ENCODE measurements at regions not wholly inside any gene's neighbourhood (a gene's known extent, or its start where the extent isn't known, plus 50 kb on each side); places are given as distances from the start of the nearest gene placed in this dataset.
"Not testable (repeated sequence)": the region's sequence is repeated elsewhere in the genome, so short reads cannot be mapped to it uniquely, and the experiment has no call there.

GRCh38 chr14:105891631-105892452, 365.5 kb downstream of the TMEM121 start:
- TF ChIP-seq, protein P1, sequence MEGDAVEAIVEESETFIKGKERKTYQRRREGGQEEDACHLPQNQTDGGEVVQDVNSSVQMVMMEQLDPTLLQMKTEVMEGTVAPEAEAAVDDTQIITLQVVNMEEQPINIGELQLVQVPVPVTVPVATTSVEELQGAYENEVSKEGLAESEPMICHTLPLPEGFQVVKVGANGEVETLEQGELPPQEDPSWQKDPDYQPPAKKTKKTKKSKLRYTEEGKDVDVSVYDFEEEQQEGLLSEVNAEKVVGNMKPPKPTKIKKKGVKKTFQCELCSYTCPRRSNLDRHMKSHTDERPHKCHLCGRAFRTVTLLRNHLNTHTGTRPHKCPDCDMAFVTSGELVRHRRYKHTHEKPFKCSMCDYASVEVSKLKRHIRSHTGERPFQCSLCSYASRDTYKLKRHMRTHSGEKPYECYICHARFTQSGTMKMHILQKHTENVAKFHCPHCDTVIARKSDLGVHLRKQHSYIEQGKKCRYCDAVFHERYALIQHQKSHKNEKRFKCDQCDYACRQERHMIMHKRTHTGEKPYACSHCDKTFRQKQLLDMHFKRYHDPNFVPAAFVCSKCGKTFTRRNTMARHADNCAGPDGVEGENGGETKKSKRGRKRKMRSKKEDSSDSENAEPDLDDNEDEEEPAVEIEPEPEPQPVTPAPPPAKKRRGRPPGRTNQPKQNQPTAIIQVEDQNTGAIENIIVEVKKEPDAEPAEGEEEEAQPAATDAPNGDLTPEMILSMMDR (IDR thresholded peaks at IDR 0.05; ENCODE audit: control insufficient read depth, extremely low read depth, insufficient read depth) = no peak
- no peak for DNase-seq (ENCODE audit: low read depth)
- no peak overlapping the region for H3K4me3 ChIP-seq (ENCODE audit: low read depth, low read length)

GRCh38 chr14:105892453-105893441, 366.4 kb downstream of the TMEM121 start:
- DNase-seq (ENCODE audit: low read depth); H3K4me3 ChIP-seq (ENCODE audit: low read depth, low read length): not testable (repeated sequence)

DNA sequence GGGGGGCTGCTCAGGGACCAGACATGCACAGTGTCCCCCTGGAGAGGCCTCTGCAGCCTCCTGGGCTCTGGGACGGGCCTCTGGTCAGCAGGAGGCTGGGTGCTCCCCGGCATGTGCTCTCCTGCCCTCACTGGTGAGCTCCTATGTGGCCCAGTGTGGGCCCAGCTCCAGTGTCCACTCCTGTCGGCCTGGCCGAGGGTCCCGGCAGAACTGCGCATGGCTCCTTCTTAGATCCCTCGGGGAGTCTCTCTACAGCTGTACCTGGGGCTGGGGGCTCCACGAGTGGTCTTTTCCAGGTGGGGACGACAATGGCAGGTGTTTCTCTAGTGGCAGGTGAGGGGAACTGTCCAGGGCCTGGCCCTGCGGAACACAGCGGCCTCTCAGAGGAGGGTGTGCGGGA, 367.3 kb downstream of the TMEM121 start:
- not testable (repeated sequence) for DNase-seq (ENCODE audit: low read depth); H3K4me3 ChIP-seq (ENCODE audit: low read depth, low read length)

- TF ChIP-seq, protein P1 (IDR thresholded peaks at IDR 0.05; ENCODE audit: control insufficient read depth, extremely low read depth, insufficient read depth) = no peak
- H3K4me3 ChIP-seq (ENCODE audit: low read depth, low read length) = no peak overlapping the region
- DNase-seq (ENCODE audit: low read depth) = no peak
Measured at GRCh38 chr14:105894125-105894977, 368.0 kb downstream of the TMEM121 start.

DNA sequence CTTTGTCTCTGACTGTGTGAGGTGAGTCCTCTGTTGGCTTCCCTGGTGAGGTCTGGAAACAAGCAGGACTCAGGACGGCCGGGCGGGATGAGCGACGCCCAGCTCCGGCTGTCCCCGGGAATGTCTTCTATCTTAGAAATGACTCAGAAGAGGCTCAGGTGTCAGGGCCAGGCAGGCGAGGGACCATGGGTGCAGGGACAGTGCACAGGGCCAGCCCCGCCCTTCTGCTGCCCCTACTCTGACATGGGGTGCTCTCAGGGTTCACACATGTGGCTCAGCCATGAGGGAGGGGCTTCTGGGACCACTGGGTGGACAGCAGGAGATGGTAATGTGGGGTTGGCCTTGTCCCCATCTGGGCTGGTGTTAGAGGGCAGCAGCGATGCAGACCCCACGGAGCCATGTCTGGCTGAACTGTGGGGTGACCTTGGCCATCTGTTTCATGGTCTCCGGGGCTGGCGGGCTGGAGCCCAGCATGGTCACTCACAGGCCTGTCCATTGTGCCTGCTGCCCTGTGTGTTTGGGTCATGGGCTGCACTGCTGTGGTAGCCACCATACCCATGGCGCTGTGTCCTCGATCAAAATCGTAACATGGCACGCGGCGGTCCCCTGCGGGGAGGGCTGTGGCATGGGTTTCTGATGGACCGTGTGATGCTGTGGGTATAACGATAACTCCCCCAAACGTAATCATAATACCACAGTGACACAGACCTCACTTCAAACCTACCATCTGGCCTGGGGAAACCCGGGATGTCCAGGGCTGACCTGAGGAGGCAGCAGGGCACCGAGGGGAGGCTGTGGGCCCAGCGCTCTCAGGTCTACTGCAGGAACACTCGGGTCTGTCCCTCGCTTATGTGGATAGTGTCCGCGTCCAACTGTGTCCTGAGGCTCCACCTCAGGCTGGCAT, 368.8 kb downstream of the TMEM121 start:
- no peak for DNase-seq (ENCODE audit: low read depth)

DNA sequence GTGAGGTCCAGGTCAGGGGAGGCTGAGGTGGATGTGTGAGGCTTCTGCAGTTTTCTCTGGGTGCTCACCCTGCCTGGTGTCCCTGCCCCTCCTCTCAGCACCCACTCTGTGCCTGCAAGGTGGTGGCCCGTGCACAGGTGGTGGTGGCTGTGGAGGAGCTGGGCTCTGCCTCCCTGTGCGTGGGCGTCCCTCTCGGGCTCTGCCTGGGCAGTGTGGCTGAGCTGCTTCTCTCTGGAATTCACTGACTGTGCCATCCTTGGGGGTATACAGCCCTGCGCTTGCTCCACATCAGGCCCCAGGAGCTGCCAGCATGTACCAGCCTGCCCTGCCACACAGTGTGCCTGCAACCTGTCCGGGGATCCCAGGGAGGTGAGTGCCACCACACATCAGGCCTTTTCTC, 369.8 kb downstream of the TMEM121 start:
- not testable (repeated sequence) for DNase-seq (ENCODE audit: low read depth)

More for the DNA sequence above, 368.8 kb downstream of the TMEM121 start:
- H3K4me3 ChIP-seq (ENCODE audit: low read depth, low read length) = no peak overlapping the region
- TF ChIP-seq, protein P1 (IDR thresholded peaks at IDR 0.05; ENCODE audit: control insufficient read depth, extremely low read depth, insufficient read depth) = no peak

DNA sequence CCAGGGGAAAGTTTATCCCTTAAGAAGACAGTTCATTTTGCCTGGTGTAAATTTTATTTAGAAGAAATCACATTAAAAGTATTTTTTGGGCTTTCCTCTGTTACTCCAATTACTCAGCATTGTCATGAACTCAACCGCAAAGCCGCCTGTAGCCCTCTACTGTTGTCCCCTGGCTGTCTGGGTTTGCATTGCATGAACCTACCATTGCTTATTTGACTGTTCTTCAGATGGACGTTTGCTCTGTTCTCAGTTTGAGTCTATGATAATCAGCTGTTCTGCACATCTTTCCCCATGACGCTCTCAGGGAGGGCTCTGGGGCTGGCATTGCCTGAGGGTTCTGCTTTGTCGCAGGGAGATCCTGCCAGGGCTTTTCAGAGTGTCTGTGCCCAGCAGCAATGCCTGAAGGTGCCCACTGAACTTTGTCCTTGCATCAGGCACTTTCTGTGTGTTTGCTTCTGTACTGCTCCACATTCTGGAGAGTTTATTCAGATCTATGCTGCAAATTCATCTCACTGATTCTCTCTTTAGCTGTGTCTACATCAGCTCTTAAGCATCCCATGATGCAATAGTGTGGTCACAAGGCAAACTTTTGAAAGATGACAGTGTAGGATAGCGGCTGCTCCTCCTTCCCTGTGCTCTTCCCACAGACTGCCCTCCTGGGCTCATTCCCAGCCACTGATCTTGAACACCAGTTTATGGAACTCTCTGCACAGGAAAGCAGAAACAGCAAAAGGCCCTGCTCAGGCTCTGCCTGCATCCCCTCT, 370.8 kb downstream of the TMEM121 start:
- not testable (repeated sequence) for DNase-seq (ENCODE audit: low read depth); H3K4me3 ChIP-seq (ENCODE audit: low read depth, low read length)

More for the DNA sequence above, 369.8 kb downstream of the TMEM121 start:
- H3K4me3 ChIP-seq (ENCODE audit: low read depth, low read length) = not testable (repeated sequence)

DNA sequence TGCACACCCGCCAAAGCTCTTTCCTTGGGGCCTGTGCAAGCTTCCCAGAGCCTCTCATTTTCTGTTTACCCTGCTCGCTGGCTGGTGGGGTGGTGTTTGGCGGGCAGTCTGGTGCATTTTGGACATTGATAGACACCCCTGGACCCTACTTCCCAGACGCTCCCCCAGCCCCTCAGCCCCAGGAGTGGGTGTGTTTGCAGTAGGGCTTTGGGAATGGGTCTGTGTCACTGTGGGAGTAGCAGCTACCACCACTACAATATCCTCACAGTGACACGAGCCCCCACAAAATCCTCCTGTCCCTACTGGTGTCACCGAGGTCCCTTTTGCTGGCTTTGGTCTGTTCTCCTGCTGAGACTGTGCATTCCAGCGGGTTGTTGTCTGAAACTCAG, 371.3 kb downstream of the TMEM121 start:
- no peak overlapping the region for H3K4me3 ChIP-seq (ENCODE audit: low read depth, low read length)
- TF ChIP-seq, protein P1 (IDR thresholded peaks at IDR 0.05; ENCODE audit: control insufficient read depth, extremely low read depth, insufficient read depth) = no peak
- no peak for DNase-seq (ENCODE audit: low read depth)
